ENCODE measurements at regions not wholly inside any gene's neighbourhood (a gene's known extent, or its start where the extent isn't known, plus 50 kb on each side); places are given as distances from the start of the nearest gene placed in this dataset.

GRCh38 chr11:19336331-19336730 is 95.6 kb upstream of the E2F8 start:
- TF ChIP-seq, protein P1, sequence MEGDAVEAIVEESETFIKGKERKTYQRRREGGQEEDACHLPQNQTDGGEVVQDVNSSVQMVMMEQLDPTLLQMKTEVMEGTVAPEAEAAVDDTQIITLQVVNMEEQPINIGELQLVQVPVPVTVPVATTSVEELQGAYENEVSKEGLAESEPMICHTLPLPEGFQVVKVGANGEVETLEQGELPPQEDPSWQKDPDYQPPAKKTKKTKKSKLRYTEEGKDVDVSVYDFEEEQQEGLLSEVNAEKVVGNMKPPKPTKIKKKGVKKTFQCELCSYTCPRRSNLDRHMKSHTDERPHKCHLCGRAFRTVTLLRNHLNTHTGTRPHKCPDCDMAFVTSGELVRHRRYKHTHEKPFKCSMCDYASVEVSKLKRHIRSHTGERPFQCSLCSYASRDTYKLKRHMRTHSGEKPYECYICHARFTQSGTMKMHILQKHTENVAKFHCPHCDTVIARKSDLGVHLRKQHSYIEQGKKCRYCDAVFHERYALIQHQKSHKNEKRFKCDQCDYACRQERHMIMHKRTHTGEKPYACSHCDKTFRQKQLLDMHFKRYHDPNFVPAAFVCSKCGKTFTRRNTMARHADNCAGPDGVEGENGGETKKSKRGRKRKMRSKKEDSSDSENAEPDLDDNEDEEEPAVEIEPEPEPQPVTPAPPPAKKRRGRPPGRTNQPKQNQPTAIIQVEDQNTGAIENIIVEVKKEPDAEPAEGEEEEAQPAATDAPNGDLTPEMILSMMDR (conservative IDR thresholded peaks at IDR 0.05) = no peak
- DNase-seq (ENCODE audit: low read depth, low spot score) = no peak
- Mint-ChIP-seq H3K9me3 (no peaks in the 10 kb centered on the region), H3K4me1 (peaks cover 12% of the 10 kb centered on the region), H3K27ac (ENCODE audit: unreplicated experiment) (no peak overlapping the region), H3K27me3 (ENCODE audit: low read depth) (peaks cover 41% of the 10 kb centered on the region), H3K36me3 (ENCODE audit: low read depth) (no peaks in the 10 kb centered on the region), H3K4me3 (no peak overlapping the region)

GRCh38 chr11:19332476-19332875 is 91.7 kb upstream of the E2F8 start:
- TF ChIP-seq, protein P1 (conservative IDR thresholded peaks at IDR 0.05) = no peak
- H3K4me1 Mint-ChIP-seq = peaks cover 20% of the 10 kb centered on the region
- H3K36me3 Mint-ChIP-seq (ENCODE audit: low read depth) = no peaks in the 10 kb centered on the region
- DNase-seq (ENCODE audit: low read depth, low spot score) = no peak
- no peaks in the 10 kb centered on the region for H3K9me3 Mint-ChIP-seq
- no peak overlapping the region for H3K4me3 Mint-ChIP-seq
- no peak overlapping the region for H3K27ac Mint-ChIP-seq (ENCODE audit: unreplicated experiment)
- peaks cover 5% of the 10 kb centered on the region for H3K27me3 Mint-ChIP-seq (ENCODE audit: low read depth)

- Mint-ChIP-seq H3K9me3 (no peaks in the 10 kb centered on the region), H3K27me3 (ENCODE audit: low read depth) (peaks cover 3% of the 10 kb centered on the region), H3K27ac (ENCODE audit: unreplicated experiment) (no peak overlapping the region), H3K4me1 (peaks cover 8% of the 10 kb centered on the region), H3K4me3 (no peak overlapping the region), H3K36me3 (ENCODE audit: low read depth) (no peaks in the 10 kb centered on the region)
- TF ChIP-seq, protein P1 (conservative IDR thresholded peaks at IDR 0.05) = no peak
- no peak for DNase-seq (ENCODE audit: low read depth, low spot score)
These were observed 89.7 kb upstream of the E2F8 start for GRCh38 chr11:19330416-19330815.

GRCh38 chr11:19329970-19330369 is 89.2 kb upstream of the E2F8 start:
- no peaks in the 10 kb centered on the region for H3K36me3 Mint-ChIP-seq (ENCODE audit: low read depth)
- peaks cover 8% of the 10 kb centered on the region for H3K4me1 Mint-ChIP-seq
- H3K9me3 Mint-ChIP-seq = no peaks in the 10 kb centered on the region
- no peak for DNase-seq (ENCODE audit: low read depth, low spot score)
- peaks cover 3% of the 10 kb centered on the region for H3K27me3 Mint-ChIP-seq (ENCODE audit: low read depth)
- H3K27ac Mint-ChIP-seq (ENCODE audit: unreplicated experiment) = no peak overlapping the region
- H3K4me3 Mint-ChIP-seq = no peak overlapping the region
- TF ChIP-seq, protein P1 (conservative IDR thresholded peaks at IDR 0.05) = no peak

- H3K4me3 Mint-ChIP-seq = no peak overlapping the region
- no peak overlapping the region for H3K27ac Mint-ChIP-seq (ENCODE audit: unreplicated experiment)
- H3K27me3 Mint-ChIP-seq (ENCODE audit: low read depth) = peaks cover 3% of the 10 kb centered on the region
- TF ChIP-seq, protein P1 (conservative IDR thresholded peaks at IDR 0.05) = no peak
- H3K4me1 Mint-ChIP-seq = peaks cover 8% of the 10 kb centered on the region
- no peak for DNase-seq (ENCODE audit: low read depth, low spot score)
- no peaks in the 10 kb centered on the region for H3K36me3 Mint-ChIP-seq (ENCODE audit: low read depth)
- no peaks in the 10 kb centered on the region for H3K9me3 Mint-ChIP-seq
These were observed 88.0 kb upstream of the E2F8 start for GRCh38 chr11:19328586-19329311.
